CD8-positive, alpha-beta memory T cell (primary cell): ENCODE measurements at regions not wholly inside any gene's neighbourhood (a gene's known extent, or its start where the extent isn't known, plus 50 kb on each side); places are given as distances from the start of the nearest gene placed in this dataset.

Source experiments
- CTCF ChIA-PET: fragments of 350-600 bp; sonication (Branson Sonifier 250); formaldehyde crosslinking; loops from one replicate; lab custom pipeline; 2021; ENCODE audit warnings: antibody characterized with exemption; lab: Charles Lee
- POLR2A ChIA-PET: fragments of 350-600 bp; sonication (Branson Sonifier 250); formaldehyde crosslinking; loops from one replicate; lab custom pipeline; 2021; ENCODE audit warnings: antibody characterized with exemption; lab: Charles Lee
- DNase-seq, 5 donors: peaks; one replicate each; pipeline versions ENCODE4 v3.0.0 to v3.0.0-alpha.2; 2020 to 2022; ENCODE audit warnings: mixed read lengths in 1 of 5
- H3K27ac ChIP-seq: one replicate; pipeline ENCODE4 v1.7.0; 2013; ENCODE audit warnings: low read depth, mild to moderate bottlenecking, low read length, moderate library complexity
- H3K27me3 ChIP-seq: 2 replicates; pipeline ENCODE4 v1.7.0; 2013; ENCODE audit warnings: low read length, mild to moderate bottlenecking; ENCODE audit not compliant: insufficient read depth, poor library complexity, severe bottlenecking
- H3K36me3 ChIP-seq: 2 replicates; pipeline ENCODE4 v1.7.0; 2013; ENCODE audit warnings: mild to moderate bottlenecking, low read length, moderate library complexity; ENCODE audit not compliant: insufficient read depth
- H3K4me1 ChIP-seq: 2 replicates; pipeline ENCODE4 v1.7.0; 2013; ENCODE audit warnings: mild to moderate bottlenecking, low read length, moderate library complexity; ENCODE audit not compliant: insufficient read depth
- H3K4me3 ChIP-seq: 2 replicates; pipeline ENCODE4 v1.7.0; 2013; ENCODE audit warnings: mild to moderate bottlenecking, low read length
- H3K9me3 ChIP-seq: 2 replicates; pipeline ENCODE4 v1.7.0; 2013; ENCODE audit warnings: mild to moderate bottlenecking, low read length
- H3K27ac Mint-ChIP-seq, 8 donors: one replicate each; pipeline ENCODE4 v1.8.0; 2020 to 2021; ENCODE audit warnings: mixed read lengths in 8 of 8, mild to moderate bottlenecking in 6 of 8, inconsistent platforms in 3 of 8, moderate library complexity in 3 of 8
- H3K27me3 Mint-ChIP-seq, 2 donors: one replicate each; pipeline ENCODE4 v1.8.0; 2020 to 2021; ENCODE audit warnings: mixed read lengths in 2 of 2, mild to moderate bottlenecking in 1 of 2, moderate library complexity in 1 of 2
- H3K36me3 Mint-ChIP-seq, 3 donors: one replicate each; pipeline ENCODE4 v1.8.0; 2020 to 2021; ENCODE audit warnings: mixed read lengths in 3 of 3, inconsistent platforms in 1 of 3, mild to moderate bottlenecking in 1 of 3
- H3K4me1 Mint-ChIP-seq, 3 donors: one replicate each; pipeline ENCODE4 v1.8.0; 2020 to 2021; ENCODE audit warnings: mixed read lengths in 3 of 3, inconsistent platforms in 1 of 3, mild to moderate bottlenecking in 1 of 3
- H3K4me3 Mint-ChIP-seq, 7 donors: one replicate each; pipeline ENCODE4 v1.8.0; 2020 to 2021; ENCODE audit warnings: mixed read lengths in 7 of 7, mild to moderate bottlenecking in 6 of 7, moderate library complexity in 4 of 7, inconsistent platforms in 2 of 7
- H3K9me3 Mint-ChIP-seq, 5 donors: one replicate each; pipeline ENCODE4 v1.8.0; 2020 to 2022; ENCODE audit warnings: mixed read lengths in 5 of 5, mild to moderate bottlenecking in 3 of 5, moderate library complexity in 2 of 5, inconsistent platforms in 1 of 5

DNA sequence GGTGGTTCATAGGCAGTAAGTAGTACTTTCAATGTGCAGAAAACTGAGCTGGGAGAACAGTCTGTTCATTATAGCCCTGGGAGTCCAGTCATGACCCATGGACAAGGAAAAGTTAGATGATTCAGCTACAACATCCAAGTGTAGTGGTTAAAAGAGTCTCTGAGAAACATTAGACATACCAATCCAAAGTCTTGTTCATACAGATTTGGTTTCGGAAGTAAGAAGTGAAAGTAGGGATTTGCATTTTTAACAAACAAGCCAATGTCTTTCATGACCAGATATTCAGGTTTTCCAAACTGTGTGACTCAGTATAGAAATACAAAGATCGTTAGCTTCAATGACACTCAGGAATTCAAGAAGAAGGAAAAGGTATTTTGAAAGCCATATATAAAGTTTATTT, 345.3 kb downstream of the SLITRK1 start:
- no peak for DNase-seq
- H3K4me1 Mint-ChIP-seq = no peaks in the 10 kb centered on the region
- H3K27ac Mint-ChIP-seq = no peak overlapping the region
- Histone ChIP-seq H3K27ac (no peak overlapping the region), H3K4me3 (no peak overlapping the region), H3K36me3 (no peaks in the 10 kb centered on the region), H3K9me3 (no peaks in the 10 kb centered on the region), H3K27me3 (no peaks in the 10 kb centered on the region), H3K4me1 (no peaks in the 10 kb centered on the region)
- no peaks in the 10 kb centered on the region for H3K27me3 Mint-ChIP-seq
- H3K9me3 Mint-ChIP-seq = peaks cover 2 to 24% (median 7%) of the 10 kb centered on the region in 5 donors
- CTCF ChIA-PET = no interaction called here
- POLR2A ChIA-PET = no interaction called here
- H3K36me3 Mint-ChIP-seq = no peaks in the 10 kb centered on the region
- H3K4me3 Mint-ChIP-seq = no peak overlapping the region

DNA sequence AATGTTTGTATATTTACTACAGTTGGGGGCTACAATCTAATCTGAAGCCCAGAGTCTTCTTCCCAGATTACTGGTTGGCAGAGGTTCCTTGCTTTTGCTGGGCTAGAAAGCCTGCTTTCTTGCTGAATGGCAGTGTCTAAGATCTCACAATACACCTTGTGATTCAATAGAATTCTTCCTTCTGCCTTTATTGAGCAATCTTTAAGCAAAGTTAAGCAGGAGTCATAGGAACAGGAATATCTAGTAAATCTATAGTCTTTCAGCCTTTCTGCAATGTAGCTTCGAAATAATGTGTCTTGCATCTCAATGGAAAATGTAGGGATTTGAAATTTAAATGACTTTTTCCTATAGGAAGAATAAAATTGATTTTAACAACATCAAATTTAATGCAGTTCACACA, 346.1 kb downstream of the SLITRK1 start:
- H3K36me3 Mint-ChIP-seq = no peaks in the 10 kb centered on the region
- Histone ChIP-seq H3K27me3 (no peaks in the 10 kb centered on the region), H3K27ac (no peak overlapping the region), H3K4me3 (no peak overlapping the region), H3K4me1 (no peaks in the 10 kb centered on the region), H3K36me3 (no peaks in the 10 kb centered on the region), H3K9me3 (no peaks in the 10 kb centered on the region)
- H3K4me1 Mint-ChIP-seq = no peaks in the 10 kb centered on the region
- POLR2A ChIA-PET = no interaction called here
- no peaks in the 10 kb centered on the region for H3K27me3 Mint-ChIP-seq
- H3K4me3 Mint-ChIP-seq = no peak overlapping the region
- no peak overlapping the region for H3K27ac Mint-ChIP-seq
- CTCF ChIA-PET = no interaction called here
- DNase-seq = no peak
- H3K9me3 Mint-ChIP-seq = peaks cover 2 to 22% (median 7%) of the 10 kb centered on the region in 5 donors

DNA sequence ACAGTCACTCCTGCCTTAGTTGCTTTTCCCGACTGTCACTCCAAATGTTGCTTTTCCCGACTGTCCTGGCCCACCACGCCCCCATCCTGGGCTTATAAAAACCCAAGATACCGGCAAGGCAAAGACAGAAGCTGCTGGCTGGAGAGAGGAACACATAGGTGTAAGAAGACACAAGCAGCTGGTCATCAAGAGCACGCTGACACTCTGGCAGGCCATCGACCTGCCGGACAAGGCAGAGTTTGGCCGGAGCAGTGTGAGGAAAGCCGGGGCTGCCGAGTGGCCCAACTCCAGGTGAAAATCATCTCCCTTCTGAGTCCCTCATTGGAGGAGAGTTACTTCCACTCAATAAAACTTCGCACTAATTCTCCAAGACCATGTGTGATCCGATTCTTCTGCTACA, 349.5 kb downstream of the SLITRK1 start:
- peaks cover 0 to 10% (median 2%) of the 10 kb centered on the region in 5 donors for H3K9me3 Mint-ChIP-seq
- H3K27me3 ChIP-seq = no peaks in the 10 kb centered on the region
- CTCF ChIA-PET = no interaction called here

DNA sequence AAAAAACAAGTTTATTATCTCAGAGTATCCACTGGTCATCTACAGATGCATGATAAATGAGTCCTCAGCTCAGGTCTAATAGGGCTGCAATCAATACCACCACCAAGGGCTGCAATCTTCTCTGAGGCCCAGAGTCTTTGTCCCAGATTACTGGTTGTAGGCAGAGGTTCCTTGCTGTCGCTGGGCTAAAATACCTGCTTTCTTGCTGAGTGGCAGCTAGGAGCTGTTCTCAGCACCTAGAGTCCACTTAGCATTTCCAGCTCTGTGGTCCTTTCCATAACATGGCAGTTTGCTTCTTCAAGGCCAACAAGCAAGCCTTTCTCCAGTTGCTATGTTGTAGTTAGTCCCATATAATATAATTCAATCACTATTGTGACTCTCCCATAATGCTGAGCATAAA, 351.3 kb downstream of the SLITRK1 start:
- CTCF ChIA-PET = no interaction called here

More for the DNA sequence above, 349.5 kb downstream of the SLITRK1 start:
- Mint-ChIP-seq H3K27ac (no peak overlapping the region), H3K36me3 (no peaks in the 10 kb centered on the region), H3K4me1 (no peaks in the 10 kb centered on the region), H3K4me3 (no peak overlapping the region), H3K27me3 (no peaks in the 10 kb centered on the region)
- no peaks in the 10 kb centered on the region for H3K36me3 ChIP-seq
- no peaks in the 10 kb centered on the region for H3K4me1 ChIP-seq
- DNase-seq = no peak
- H3K27ac ChIP-seq = no peak overlapping the region
- no peaks in the 10 kb centered on the region for H3K9me3 ChIP-seq
- POLR2A ChIA-PET = no interaction called here
- H3K4me3 ChIP-seq = no peak overlapping the region

DNA sequence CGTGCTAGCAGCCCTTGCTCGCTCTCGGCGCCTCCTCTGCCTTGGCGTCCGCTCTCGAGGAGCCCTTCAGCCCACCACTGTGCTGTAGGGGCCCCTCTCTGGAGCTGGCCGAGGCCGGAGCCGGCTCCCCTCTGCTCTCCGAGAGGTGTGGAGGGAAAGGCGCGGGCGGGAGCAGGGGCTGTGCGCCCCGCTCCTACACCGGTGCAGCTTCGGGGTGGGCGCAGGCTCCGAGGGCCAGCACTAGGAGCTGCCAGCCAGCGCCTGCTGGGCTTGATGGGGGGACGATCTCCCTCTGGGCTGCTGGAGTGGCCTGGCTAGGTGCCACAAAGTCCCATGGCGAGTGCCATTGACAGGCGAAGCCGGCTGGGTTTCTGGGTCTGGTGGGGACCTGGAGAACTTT, 365.5 kb downstream of the SLITRK1 start:
- Mint-ChIP-seq H3K27me3 (no peaks in the 10 kb centered on the region), H3K27ac (no peak overlapping the region), H3K36me3 (no peaks in the 10 kb centered on the region), H3K9me3 (peaks cover 0 to 6% (median 2%) of the 10 kb centered on the region in 5 donors), H3K4me1 (no peaks in the 10 kb centered on the region), H3K4me3 (no peak overlapping the region)
- no peak for DNase-seq
- POLR2A ChIA-PET = no interaction called here
- CTCF ChIA-PET = no interaction called here
- H3K4me1 ChIP-seq = no peaks in the 10 kb centered on the region
- no peaks in the 10 kb centered on the region for H3K36me3 ChIP-seq
- H3K27ac ChIP-seq = no peak overlapping the region
- no peaks in the 10 kb centered on the region for H3K27me3 ChIP-seq
- no peaks in the 10 kb centered on the region for H3K9me3 ChIP-seq
- no peak overlapping the region for H3K4me3 ChIP-seq

More for the DNA sequence above, 351.3 kb downstream of the SLITRK1 start:
- Histone ChIP-seq H3K27me3 (no peaks in the 10 kb centered on the region), H3K4me1 (no peaks in the 10 kb centered on the region), H3K27ac (no peak overlapping the region), H3K36me3 (no peaks in the 10 kb centered on the region), H3K9me3 (no peaks in the 10 kb centered on the region), H3K4me3 (no peak overlapping the region)
- no peaks in the 10 kb centered on the region for H3K27me3 Mint-ChIP-seq
- no peak overlapping the region for H3K27ac Mint-ChIP-seq
- POLR2A ChIA-PET = no interaction called here
- DNase-seq = no peak
- H3K9me3 Mint-ChIP-seq = peaks cover 0 to 10% (median 2%) of the 10 kb centered on the region in 5 donors
- no peaks in the 10 kb centered on the region for H3K4me1 Mint-ChIP-seq
- H3K36me3 Mint-ChIP-seq = no peaks in the 10 kb centered on the region
- no peak overlapping the region for H3K4me3 Mint-ChIP-seq

DNA sequence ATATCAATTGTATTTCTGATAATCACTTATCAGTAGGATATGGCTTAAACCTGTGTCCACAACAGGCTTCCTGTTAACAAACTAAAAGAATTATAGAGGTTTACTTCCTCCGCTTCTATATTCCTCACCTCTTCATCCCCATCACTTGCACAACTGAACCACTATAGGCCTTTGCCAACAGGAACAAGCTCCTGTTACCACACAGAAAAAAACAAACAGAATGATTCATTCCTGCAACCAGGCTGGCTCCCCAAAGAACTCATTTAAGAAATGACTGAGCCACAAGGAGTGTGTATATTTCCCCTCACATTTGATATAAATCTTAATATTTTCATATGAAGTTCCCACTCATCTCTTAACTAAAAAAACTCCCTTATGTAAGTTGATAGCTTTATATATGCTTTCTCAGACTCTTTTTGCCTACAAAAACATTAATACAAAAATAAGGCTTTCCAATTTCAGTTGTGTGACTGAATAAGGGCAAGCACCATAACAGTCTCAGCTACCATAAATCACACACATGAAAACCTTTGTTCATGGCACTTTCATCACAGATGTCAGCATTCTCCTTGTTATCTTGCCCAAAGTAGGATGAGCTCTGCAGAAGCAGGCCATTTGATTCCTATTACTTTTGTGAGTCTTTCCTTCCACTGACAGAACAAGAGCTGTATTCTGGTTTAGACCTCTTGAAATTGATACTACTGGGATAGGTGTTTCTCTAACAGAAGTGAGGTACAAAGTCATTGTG, 366.8 kb downstream of the SLITRK1 start:
- Mint-ChIP-seq H3K9me3 (peaks cover 0 to 6% (median 2%) of the 10 kb centered on the region in 5 donors), H3K4me1 (no peaks in the 10 kb centered on the region), H3K36me3 (no peaks in the 10 kb centered on the region), H3K4me3 (no peak overlapping the region), H3K27ac (no peak overlapping the region), H3K27me3 (no peaks in the 10 kb centered on the region)
- H3K9me3 ChIP-seq = no peaks in the 10 kb centered on the region
- H3K27me3 ChIP-seq = no peaks in the 10 kb centered on the region
- no peak overlapping the region for H3K27ac ChIP-seq
- no peak overlapping the region for H3K4me3 ChIP-seq
- no peaks in the 10 kb centered on the region for H3K4me1 ChIP-seq
- ChIA-PET CTCF (no interaction called here), POLR2A (no interaction called here)
- no peak for DNase-seq
- no peaks in the 10 kb centered on the region for H3K36me3 ChIP-seq

DNA sequence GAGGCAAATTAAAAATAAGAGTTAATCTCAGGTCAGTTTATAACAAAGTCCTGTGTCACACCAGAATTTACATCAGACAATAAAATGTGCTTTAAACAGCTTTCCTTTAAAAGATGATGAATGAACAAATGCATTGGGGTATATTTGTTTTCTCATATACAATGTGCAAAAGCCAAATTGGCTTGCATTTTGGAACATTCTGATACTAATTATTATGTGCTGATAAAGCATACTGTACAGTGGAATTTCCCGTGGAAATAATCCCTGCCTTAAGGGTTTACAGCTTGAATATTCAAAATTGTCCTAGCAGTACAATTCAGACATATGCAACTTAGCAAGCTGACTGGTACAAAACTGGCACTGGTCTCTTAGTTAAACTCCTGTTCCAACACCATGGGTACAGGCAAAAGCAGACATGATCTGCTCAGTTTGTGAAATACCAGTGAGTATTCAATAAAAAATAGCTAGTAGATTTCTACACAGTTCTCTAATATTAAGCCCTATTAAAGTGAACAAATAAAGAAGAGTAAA, 373.4 kb downstream of the SLITRK1 start:
- no peaks in the 10 kb centered on the region for H3K27me3 Mint-ChIP-seq
- peaks cover 0 to 2% (median 0%) of the 10 kb centered on the region in 5 donors for H3K9me3 Mint-ChIP-seq
- no peak for DNase-seq
- no peak overlapping the region for H3K27ac ChIP-seq
- H3K4me3 ChIP-seq = no peak overlapping the region
- H3K36me3 Mint-ChIP-seq = no peaks in the 10 kb centered on the region
- H3K4me3 Mint-ChIP-seq = no peak overlapping the region
- no peaks in the 10 kb centered on the region for H3K27me3 ChIP-seq
- H3K9me3 ChIP-seq = no peaks in the 10 kb centered on the region
- POLR2A ChIA-PET = no interaction called here
- no peaks in the 10 kb centered on the region for H3K4me1 ChIP-seq
- CTCF ChIA-PET = no interaction called here
- H3K36me3 ChIP-seq = no peaks in the 10 kb centered on the region
- H3K4me1 Mint-ChIP-seq = no peaks in the 10 kb centered on the region
- no peak overlapping the region for H3K27ac Mint-ChIP-seq

DNA sequence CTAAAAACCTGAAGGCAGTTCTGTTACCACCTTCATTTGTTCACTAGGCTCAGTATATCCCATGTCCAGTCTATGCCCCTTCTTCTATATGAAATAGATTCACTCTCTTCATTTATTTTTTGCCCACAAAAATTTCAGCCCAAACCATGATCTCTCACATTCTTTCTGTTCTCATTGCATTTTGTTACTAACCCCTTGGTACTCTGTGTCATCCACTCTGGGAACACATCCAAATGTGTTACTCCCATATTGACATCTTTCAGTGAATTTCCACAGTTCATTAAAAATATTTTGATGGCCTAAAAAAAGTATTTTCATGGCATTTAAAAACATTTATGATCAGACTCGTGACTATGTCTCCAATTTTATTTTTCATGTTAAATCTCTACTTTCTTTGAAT, 378.9 kb downstream of the SLITRK1 start:
- ChIA-PET CTCF (no interaction called here), POLR2A (no interaction called here)
- Mint-ChIP-seq H3K27ac (no peak overlapping the region), H3K4me1 (no peaks in the 10 kb centered on the region), H3K27me3 (no peaks in the 10 kb centered on the region), H3K36me3 (no peaks in the 10 kb centered on the region), H3K9me3 (peaks cover 0 to 17% (median 0%) of the 10 kb centered on the region in 5 donors), H3K4me3 (no peak overlapping the region)
- Histone ChIP-seq H3K27me3 (no peaks in the 10 kb centered on the region), H3K4me1 (no peaks in the 10 kb centered on the region), H3K9me3 (no peaks in the 10 kb centered on the region), H3K27ac (no peak overlapping the region), H3K4me3 (no peak overlapping the region), H3K36me3 (no peaks in the 10 kb centered on the region)
- no peak for DNase-seq
